ENCODE measurements at regions not wholly inside any gene's neighbourhood (a gene's known extent, or its start where the extent isn't known, plus 50 kb on each side); places are given as distances from the start of the nearest gene placed in this dataset.

GRCh38 chr6:45781890-45782289 is 233.8 kb downstream of the CLIC5 start:
- ChIA-PET CTCF (no interaction called here), POLR2A (no interaction called here)
- BruUV-seq (replicated peaks): no TSS peak
- H3K36me3 ChIP-seq (ENCODE audit: control insufficient read depth in 2 of 2, extremely low read depth in 1 of 2, insufficient read depth in 2 of 2, low read length in 2 of 2): no peaks in the 10 kb centered on the region
- no peaks in the 10 kb centered on the region for H3K79me2 ChIP-seq (ENCODE audit: control insufficient read depth, insufficient read depth, low read length)
- dilution Hi-C loops (cut with MboI; ENCODE audit: extremely low pct_ligation_motif_present, low sequenced_read_pairs): no loop called here
- no peaks in the 10 kb centered on the region for H3K4me1 ChIP-seq (ENCODE audit: control insufficient read depth, extremely low read depth, insufficient read depth, low read length)
- H3K4me3 ChIP-seq (replicated peaks in 1 of 3; ENCODE audit: insufficient read depth in 1 of 3, low read depth in 1 of 3, low read length in 3 of 3): no peak overlapping the region
- H3K9ac ChIP-seq (replicated peaks; ENCODE audit: extremely low read depth, insufficient read depth, low read length): no peak overlapping the region
- no peak overlapping the region for H2AFZ ChIP-seq (ENCODE audit: low read depth, low read length)
- no peaks in the 10 kb centered on the region for H3K9me3 ChIP-seq (replicated peaks; ENCODE audit: control insufficient read depth, insufficient read depth, low read length)
- intact Hi-C loops (cut with micrococcal nuclease): no loop called here
- H3K27ac ChIP-seq (ENCODE audit: insufficient read depth, low read depth, low read length): no peak overlapping the region
- H4K20me1 ChIP-seq (replicated peaks; ENCODE audit: control insufficient read depth, extremely low read depth, insufficient read depth, low read length): no peaks in the 10 kb centered on the region
- H3K27me3 ChIP-seq (ENCODE audit: control insufficient read depth in 2 of 2, insufficient read depth in 2 of 2, low read length in 2 of 2): no peaks in the 10 kb centered on the region
- H3K4me2 ChIP-seq (ENCODE audit: insufficient read depth, low read length): no peak overlapping the region
- TF ChIP-seq CTCF (IDR thresholded peaks at IDR 0.05; ENCODE audit: extremely low read depth in 1 of 2, insufficient read depth in 1 of 2, low read depth in 1 of 2, low read length in 2 of 2): no peak
- TF ChIP-seq POLR2A (IDR thresholded peaks at IDR 0.05; ENCODE audit: low read depth, low read length): no peak
- no peak for TF ChIP-seq EZH2 (IDR thresholded peaks at IDR 0.05; ENCODE audit: borderline replicate concordance, low read depth, low read length, severe bottlenecking)
- TF ChIP-seq JUN (IDR thresholded peaks at IDR 0.05; ENCODE audit: borderline replicate concordance, insufficient read depth, insufficient read length, low read depth): no peak
- no peak for TF ChIP-seq FOS (IDR thresholded peaks at IDR 0.05; ENCODE audit: borderline replicate concordance, insufficient read depth, low read length)
- FAIRE-seq (no peak), DNase-seq (ENCODE audit: low read depth, low spot score) (no peak)
- H3K9me1 ChIP-seq (replicated peaks; ENCODE audit: control insufficient read depth, extremely low read depth, insufficient read depth, low read length): no peaks in the 10 kb centered on the region

GRCh38 chr6:45780523-45780922 is 235.1 kb downstream of the CLIC5 start:
- POLR2A ChIA-PET: no interaction called here
- Histone ChIP-seq H3K79me2 (ENCODE audit: control insufficient read depth, insufficient read depth, low read length) (no peaks in the 10 kb centered on the region), H3K4me3 (replicated peaks in 1 of 3; ENCODE audit: insufficient read depth in 1 of 3, low read depth in 1 of 3, low read length in 3 of 3) (no peak overlapping the region), H4K20me1 (replicated peaks; ENCODE audit: control insufficient read depth, extremely low read depth, insufficient read depth, low read length) (no peaks in the 10 kb centered on the region), H3K9ac (replicated peaks; ENCODE audit: extremely low read depth, insufficient read depth, low read length) (no peak overlapping the region), H3K27me3 (ENCODE audit: control insufficient read depth in 2 of 2, insufficient read depth in 2 of 2, low read length in 2 of 2) (no peaks in the 10 kb centered on the region), H3K4me1 (ENCODE audit: control insufficient read depth, extremely low read depth, insufficient read depth, low read length) (no peaks in the 10 kb centered on the region), H3K9me3 (replicated peaks; ENCODE audit: control insufficient read depth, insufficient read depth, low read length) (no peaks in the 10 kb centered on the region), H3K36me3 (ENCODE audit: control insufficient read depth in 2 of 2, extremely low read depth in 1 of 2, insufficient read depth in 2 of 2, low read length in 2 of 2) (no peaks in the 10 kb centered on the region), H3K27ac (ENCODE audit: insufficient read depth, low read depth, low read length) (no peak overlapping the region), H3K9me1 (replicated peaks; ENCODE audit: control insufficient read depth, extremely low read depth, insufficient read depth, low read length) (no peaks in the 10 kb centered on the region), H2AFZ (ENCODE audit: low read depth, low read length) (no peak overlapping the region), H3K4me2 (ENCODE audit: insufficient read depth, low read length) (no peak overlapping the region)
- intact Hi-C loops (cut with micrococcal nuclease) (no loop called here), dilution Hi-C loops (cut with MboI; ENCODE audit: extremely low pct_ligation_motif_present, low sequenced_read_pairs) (no loop called here)
- no peak for DNase-seq (ENCODE audit: low read depth, low spot score)
- CTCF ChIA-PET: no interaction called here
- TF ChIP-seq POLR2AphosphoS5 (IDR thresholded peaks at IDR 0.05; ENCODE audit: insufficient read depth, low read depth, low read length): no peak
- no peak for TF ChIP-seq EZH2 (IDR thresholded peaks at IDR 0.05; ENCODE audit: borderline replicate concordance, low read depth, low read length, severe bottlenecking)
- no peak for TF ChIP-seq CTCF (IDR thresholded peaks at IDR 0.05; ENCODE audit: extremely low read depth in 1 of 2, insufficient read depth in 1 of 2, low read depth in 1 of 2, low read length in 2 of 2)
- no peak for TF ChIP-seq POLR2A (IDR thresholded peaks at IDR 0.05; ENCODE audit: low read depth, low read length)
- no TSS peak for BruUV-seq (replicated peaks)
- no peak for FAIRE-seq

Measured in endothelial cell of umbilical vein (primary cell).